Gastrocnemius medialis (tissue), 4 donors: ENCODE measurements at regions not wholly inside any gene's neighbourhood (a gene's known extent, or its start where the extent isn't known, plus 50 kb on each side); places are given as distances from the start of the nearest gene placed in this dataset.

Source experiments
- ATAC-seq, 2 donors: fragments of 150-250 bp; one replicate each; pipeline ENCODE4 v1.9.1; 2016
- DNase-seq, 2 donors: peaks; one replicate each; pipeline ENCODE4 v3.0.0-alpha.2; 2019
- H3K27ac ChIP-seq, 4 donors: fragments of 200-600 bp; sonication (generic); 1 replicate in 1 of 4; 2 replicates in 3 of 4; pipeline ENCODE4 v1.5.1; 2016 to 2018; ENCODE audit warnings: mild to moderate bottlenecking in 2 of 4, moderate library complexity in 1 of 4
- H3K27me3 ChIP-seq, 3 donors: fragments of 200-600 bp; sonication (generic) in 2 of 3; 1 replicate in 1 of 3; 2 replicates in 2 of 3; pipeline versions ENCODE4 v1.5.1 to v1.6.0; 2016 to 2019; ENCODE audit warnings: mild to moderate bottlenecking in 1 of 3, moderate library complexity in 1 of 3
- H3K36me3 ChIP-seq, 2 donors: fragments of 200-600 bp; sonication (generic) in 1 of 2; one replicate each; pipeline ENCODE4 v1.5.1; 2017 to 2018
- H3K4me1 ChIP-seq, 2 donors: fragments of 200-600 bp; sonication (generic) in 1 of 2; one replicate each; pipeline ENCODE4 v1.5.1; 2016 to 2017; ENCODE audit warnings: mild to moderate bottlenecking in 2 of 2
- H3K4me3 ChIP-seq, 4 donors: fragments of 200-600 bp; sonication (generic) in 3 of 4; 1 replicate in 1 of 4; 2 replicates in 3 of 4; pipeline ENCODE4 v1.5.1; 2016 to 2019; ENCODE audit warnings: mild to moderate bottlenecking in 2 of 4
- H3K9me3 ChIP-seq, 3 donors: fragments of 200-600 bp; sonication (generic) in 2 of 3; 1 replicate in 1 of 3; 2 replicates in 2 of 3; pipeline ENCODE4 v1.5.1; 2016 to 2019
- CTCF ChIP-seq, 5 experiments: fragments of 450-650 bp in 3 of 5; fragments of 200-600 bp in 2 of 5; sonication (generic) in 2 of 5; IDR thresholded peaks in 4 of 5; conservative IDR thresholded peaks in 1 of 5; 1 replicate in 4 of 5; 2 replicates in 1 of 5; pipeline ENCODE4 v1.5.1; 2016 to 2019; ENCODE audit warnings: antibody characterized with exemption in 5 of 5, mild to moderate bottlenecking in 3 of 5, moderate library complexity in 3 of 5
- POLR2A ChIP-seq, 2 donors: fragments of 450-650 bp; IDR thresholded peaks; one replicate each; pipeline ENCODE4 v1.6.1; 2017; ENCODE audit warnings: antibody characterized with exemption in 2 of 2, mild to moderate bottlenecking in 2 of 2, moderate library complexity in 2 of 2
- in situ Hi-C, 4 donors: fragments of 200-750 bp; cut with MboI; loops; one replicate each; pipeline versions ENCODE4 v1.15.0 to v1.8.0; 2017; ENCODE audit warnings: low sequenced_read_pairs in 4 of 4
- intact Hi-C: fragments of 100-400 bp; cut with DNase I; formaldehyde crosslinking; loops from one replicate; pipeline ENCODE4 v1.15.1; 2023; ENCODE audit warnings: low total_unique reads

GRCh38 chr3:146305808-146306423 lies 55.0 kb upstream of the PLSCR4 start:
- intact Hi-C loops (no loop called here), in situ Hi-C loops (loop anchor here in 1 of 4 donors (25.0 kb wide), 1 partner anchor 244 kb away; no protein-coding TSS in a partner anchor)
- Histone ChIP-seq H3K4me3 (no peak overlapping the region), H3K27me3 (no peaks in the 10 kb centered on the region), H3K27ac (no peak overlapping the region), H3K4me1 (no peaks in the 10 kb centered on the region), H3K9me3 (no peaks in the 10 kb centered on the region), H3K36me3 (no peaks in the 10 kb centered on the region)
- no peak for TF ChIP-seq POLR2A (IDR thresholded peaks at IDR 0.05)
- TF ChIP-seq CTCF (IDR thresholded peaks at IDR 0.05 in 4 of 5, conservative IDR thresholded peaks at IDR 0.05 in 1 of 5) = no peak
- DNase-seq (no peak), ATAC-seq (no peak)

GRCh38 chr3:146300768-146301167 lies 49.9 kb upstream of the PLSCR4 start:
- ATAC-seq (no peak), DNase-seq (no peak)
- no peaks in the 10 kb centered on the region for H3K4me1 ChIP-seq
- no peaks in the 10 kb centered on the region for H3K9me3 ChIP-seq
- no peaks in the 10 kb centered on the region for H3K36me3 ChIP-seq
- TF ChIP-seq POLR2A (IDR thresholded peaks at IDR 0.05) = no peak
- TF ChIP-seq CTCF (IDR thresholded peaks at IDR 0.05 in 4 of 5, conservative IDR thresholded peaks at IDR 0.05 in 1 of 5) = no peak
- H3K4me3 ChIP-seq = no peak overlapping the region
- no peaks in the 10 kb centered on the region for H3K27me3 ChIP-seq
- in situ Hi-C loops = loop anchor here in 1 of 4 donors (25.0 kb wide), 1 partner anchor 238 kb away; no protein-coding TSS in a partner anchor
- H3K27ac ChIP-seq = no peak overlapping the region
- intact Hi-C loops = no loop called here
